K562 (cell line): ENCODE measurements at regions not wholly inside any gene's neighbourhood (a gene's known extent, or its start where the extent isn't known, plus 50 kb on each side); places are given as distances from the start of the nearest gene placed in this dataset.

Source experiments
- ARID1B ChIP-seq: fragments of 450-650 bp; IDR thresholded peaks from 2 replicates; pipeline ENCODE4 v1.6.1; 2016; ENCODE audit warnings: antibody characterized with exemption, mild to moderate bottlenecking, inconsistent platforms
- ARID2 ChIP-seq: fragments of 450-650 bp; IDR thresholded peaks from 2 replicates; pipeline ENCODE4 v1.6.1; 2017; ENCODE audit warnings: antibody characterized with exemption, mild to moderate bottlenecking
- ASH1L ChIP-seq: fragments of 450-650 bp; IDR thresholded peaks from 2 replicates; pipeline ENCODE4 v1.6.1; 2018; ENCODE audit warnings: borderline replicate concordance, mild to moderate bottlenecking, low read depth; ENCODE audit not compliant: partially characterized antibody
- BACH1 ChIP-seq: fragments of 200-800 bp; sonication (Bioruptor generic); IDR thresholded peaks from 2 replicates; pipeline ENCODE4 v1.6.1; 2016; ENCODE audit warnings: missing genetic modification characterization, missing compliant biosample characterization
- CBFA2T2 ChIP-seq: fragments of 450-650 bp; conservative IDR thresholded peaks from 2 replicates; pipeline ENCODE4 v1.6.1; 2017; ENCODE audit warnings: mild to moderate bottlenecking
- CCAR2 ChIP-seq: fragments of 200-400 bp; formaldehyde crosslinking; IDR thresholded peaks from 2 replicates; pipeline ENCODE4 v1.6.1; 2017; ENCODE audit warnings: mild to moderate bottlenecking, low read depth, low read length
- CHD4 ChIP-seq: fragments of 200-600 bp; sonication (generic); IDR thresholded peaks from 3 replicates; pipeline ENCODE4 v1.6.1; 2012; ENCODE audit warnings: low read depth, mild to moderate bottlenecking, mixed read lengths, low read length, inconsistent platforms; ENCODE audit not compliant: insufficient read depth, insufficient replicate concordance, poor library complexity, severe bottlenecking
- ETS2 ChIP-seq: IDR thresholded peaks from 2 replicates; pipeline ENCODE4 v1.6.1; 2016; ENCODE audit warnings: borderline replicate concordance, missing genetic modification characterization, mild to moderate bottlenecking, moderate library complexity, missing compliant biosample characterization; ENCODE audit not compliant: poor library complexity, severe bottlenecking
- FOS ChIP-seq: IDR thresholded peaks from 3 replicates; pipeline ENCODE4 v1.6.1; 2011; ENCODE audit not compliant: insufficient read length; ENCODE audit errors: extremely low read depth
- KDM5B ChIP-seq: fragments of 200-600 bp; sonication (generic); IDR thresholded peaks from 2 replicates; pipeline ENCODE4 v1.6.1; 2012; ENCODE audit warnings: low read depth, mild to moderate bottlenecking, moderate library complexity, low read length, control low read depth, inconsistent platforms; ENCODE audit not compliant: insufficient replicate concordance
- MAFF ChIP-seq: IDR thresholded peaks from 2 replicates; pipeline ENCODE4 v1.6.1; 2012; ENCODE audit warnings: low read length, improper control_type of control experiment
- MAZ ChIP-seq, 2 experiments: fragments of 450-650 bp in 1 of 2; sonication (generic) in 1 of 2; formaldehyde crosslinking; IDR thresholded peaks in 1 of 2; conservative IDR thresholded peaks in 1 of 2; 2 replicates each; pipeline versions ENCODE4 v1.4.0 to v1.5.0; 2020; ENCODE audit warnings: mild to moderate bottlenecking in 1 of 2, missing genetic modification reagents in 1 of 2
- NRF1 ChIP-seq, 2 experiments: fragments of 450-650 bp; IDR thresholded peaks in 1 of 2; conservative IDR thresholded peaks in 1 of 2; 2 replicates each; pipeline ENCODE4 v1.6.1; 2014; ENCODE audit warnings: mild to moderate bottlenecking in 2 of 2
- SOX6 ChIP-seq: fragments of 450-650 bp; IDR thresholded peaks from 2 replicates; pipeline ENCODE4 v1.6.1; 2014; ENCODE audit warnings: mild to moderate bottlenecking
- SREBF2 ChIP-seq: sonication (generic); formaldehyde crosslinking; IDR thresholded peaks from 2 replicates; pipeline ENCODE4 v1.4.0; 2020; ENCODE audit warnings: mild to moderate bottlenecking, missing genetic modification reagents
- TAL1 ChIP-seq: fragments of 450-650 bp; IDR thresholded peaks from 2 replicates; pipeline ENCODE4 v1.6.1; 2016; ENCODE audit warnings: mild to moderate bottlenecking
- TCFL5 ChIP-seq: fragments of 250-450 bp; sonication (Bioruptor Pico); conservative IDR thresholded peaks from 2 replicates; pipeline ENCODE4 v1.6.1; 2021; ENCODE audit warnings: mild to moderate bottlenecking, moderate library complexity, matching md5 sums
- TSC22D4 ChIP-seq: fragments of 450-650 bp; IDR thresholded peaks from 2 replicates; pipeline ENCODE4 v1.6.1; 2016; ENCODE audit warnings: missing genetic modification characterization, missing biosample characterization, control low read depth
- ZNF347 ChIP-seq: fragments of 450-650 bp; formaldehyde crosslinking; IDR thresholded peaks from 2 replicates; pipeline ENCODE4 v1.4.0; 2020; ENCODE audit warnings: low read depth, mild to moderate bottlenecking, moderate library complexity
- TF ChIP-seq, protein P1 (sequence below): fragments of 450-650 bp; formaldehyde crosslinking; conservative IDR thresholded peaks from 2 replicates; pipeline ENCODE4 v1.4.0; 2022; ENCODE audit warnings: mild to moderate bottlenecking, missing genetic modification characterization
- TF ChIP-seq, protein P2 (sequence below): IDR thresholded peaks from 3 replicates; pipeline ENCODE4 v1.6.1; 2011; ENCODE audit warnings: borderline replicate concordance, mild to moderate bottlenecking; ENCODE audit not compliant: insufficient read length, insufficient read depth
- TF ChIP-seq, protein P3 (sequence below): fragments of 450-650 bp; IDR thresholded peaks from 2 replicates; pipeline ENCODE4 v1.6.1; 2017; ENCODE audit warnings: antibody characterized with exemption
- TF ChIP-seq, protein P4 (sequence below), 2 experiments: fragments of 200-800 bp in 1 of 2; sonication (Bioruptor generic) in 1 of 2; sonication (generic) in 1 of 2; formaldehyde crosslinking in 1 of 2; IDR thresholded peaks in 1 of 2; conservative IDR thresholded peaks in 1 of 2; 2 replicates each; pipeline versions ENCODE4 v1.5.0 to v1.6.1; 2016 to 2020; ENCODE audit warnings: missing compliant biosample characterization in 1 of 2, missing genetic modification characterization in 1 of 2, missing genetic modification reagents in 1 of 2

DNA sequence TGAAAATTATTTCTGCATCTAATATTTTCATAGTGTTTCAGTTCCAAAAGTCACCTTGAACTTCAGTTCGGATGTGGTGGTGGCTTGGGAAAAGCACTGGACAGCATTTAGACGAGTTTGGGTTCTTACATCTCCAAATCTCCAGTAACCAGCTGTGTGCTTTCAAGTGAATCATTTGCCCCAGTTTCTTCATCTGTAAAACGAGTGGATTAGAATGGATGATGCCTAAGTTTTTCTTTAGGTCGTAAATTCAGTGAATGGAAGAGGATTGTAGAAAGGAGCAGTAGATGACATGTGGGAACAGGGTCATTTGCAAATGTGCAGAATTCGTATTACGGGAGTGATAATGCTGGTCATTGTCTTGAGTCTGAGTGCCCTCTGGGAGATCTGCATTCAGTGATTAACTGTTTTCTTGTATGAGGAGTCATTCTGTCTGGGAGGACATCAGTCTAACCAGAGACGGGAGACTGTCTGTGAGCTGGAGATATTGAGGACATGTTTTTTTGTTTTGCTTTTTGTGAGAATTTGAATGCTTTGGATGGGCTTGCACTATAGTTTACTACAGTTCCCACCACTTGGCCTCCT lies 641.6 kb upstream of the TBL1XR1 start (continued):
- TF ChIP-seq CBFA2T2 (peak; percentile 52), ASH1L (no peak), CCAR2 (no peak), ARID2 (no peak), ARID1B (0 out of 2 replicates have a peak, but pooled peaks have one; percentile 28), MAFF (no peak), ETS2 (tag) (no peak), SOX6 (no peak), ZNF347 (CRISPR knock-in tag) (no peak), NRF1 (conservative IDR thresholded peaks at IDR 0.05 in 1 of 2, IDR thresholded peaks at IDR 0.05 in 1 of 2) (no peak), SREBF2 (CRISPR knock-in tag) (no peak), TAL1 (peak; percentile 39; the same call in 1 of the 2 replicates), CHD4 (no peak), BACH1 (tag) (no peak), FOS (no peak), KDM5B (no peak), TSC22D4 (tag) (no peak), TCFL5 (CRISPR knock-in tag) (no peak), MAZ (CRISPR knock-in tag; conservative IDR thresholded peaks at IDR 0.05 in 1 of 2, IDR thresholded peaks at IDR 0.05 in 1 of 2) (no peak)
- TF ChIP-seq, protein P1, sequence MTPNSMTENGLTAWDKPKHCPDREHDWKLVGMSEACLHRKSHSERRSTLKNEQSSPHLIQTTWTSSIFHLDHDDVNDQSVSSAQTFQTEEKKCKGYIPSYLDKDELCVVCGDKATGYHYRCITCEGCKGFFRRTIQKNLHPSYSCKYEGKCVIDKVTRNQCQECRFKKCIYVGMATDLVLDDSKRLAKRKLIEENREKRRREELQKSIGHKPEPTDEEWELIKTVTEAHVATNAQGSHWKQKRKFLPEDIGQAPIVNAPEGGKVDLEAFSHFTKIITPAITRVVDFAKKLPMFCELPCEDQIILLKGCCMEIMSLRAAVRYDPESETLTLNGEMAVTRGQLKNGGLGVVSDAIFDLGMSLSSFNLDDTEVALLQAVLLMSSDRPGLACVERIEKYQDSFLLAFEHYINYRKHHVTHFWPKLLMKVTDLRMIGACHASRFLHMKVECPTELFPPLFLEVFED (CRISPR knock-in tag), result no peak
- TF ChIP-seq, protein P2, sequence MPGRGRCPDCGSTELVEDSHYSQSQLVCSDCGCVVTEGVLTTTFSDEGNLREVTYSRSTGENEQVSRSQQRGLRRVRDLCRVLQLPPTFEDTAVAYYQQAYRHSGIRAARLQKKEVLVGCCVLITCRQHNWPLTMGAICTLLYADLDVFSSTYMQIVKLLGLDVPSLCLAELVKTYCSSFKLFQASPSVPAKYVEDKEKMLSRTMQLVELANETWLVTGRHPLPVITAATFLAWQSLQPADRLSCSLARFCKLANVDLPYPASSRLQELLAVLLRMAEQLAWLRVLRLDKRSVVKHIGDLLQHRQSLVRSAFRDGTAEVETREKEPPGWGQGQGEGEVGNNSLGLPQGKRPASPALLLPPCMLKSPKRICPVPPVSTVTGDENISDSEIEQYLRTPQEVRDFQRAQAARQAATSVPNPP, result no peak
- TF ChIP-seq, protein P3, sequence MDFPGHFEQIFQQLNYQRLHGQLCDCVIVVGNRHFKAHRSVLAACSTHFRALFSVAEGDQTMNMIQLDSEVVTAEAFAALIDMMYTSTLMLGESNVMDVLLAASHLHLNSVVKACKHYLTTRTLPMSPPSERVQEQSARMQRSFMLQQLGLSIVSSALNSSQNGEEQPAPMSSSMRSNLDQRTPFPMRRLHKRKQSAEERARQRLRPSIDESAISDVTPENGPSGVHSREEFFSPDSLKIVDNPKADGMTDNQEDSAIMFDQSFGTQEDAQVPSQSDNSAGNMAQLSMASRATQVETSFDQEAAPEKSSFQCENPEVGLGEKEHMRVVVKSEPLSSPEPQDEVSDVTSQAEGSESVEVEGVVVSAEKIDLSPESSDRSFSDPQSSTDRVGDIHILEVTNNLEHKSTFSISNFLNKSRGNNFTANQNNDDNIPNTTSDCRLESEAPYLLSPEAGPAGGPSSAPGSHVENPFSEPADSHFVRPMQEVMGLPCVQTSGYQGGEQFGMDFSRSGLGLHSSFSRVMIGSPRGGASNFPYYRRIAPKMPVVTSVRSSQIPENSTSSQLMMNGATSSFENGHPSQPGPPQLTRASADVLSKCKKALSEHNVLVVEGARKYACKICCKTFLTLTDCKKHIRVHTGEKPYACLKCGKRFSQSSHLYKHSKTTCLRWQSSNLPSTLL, result no peak
- TF ChIP-seq, protein P4, sequence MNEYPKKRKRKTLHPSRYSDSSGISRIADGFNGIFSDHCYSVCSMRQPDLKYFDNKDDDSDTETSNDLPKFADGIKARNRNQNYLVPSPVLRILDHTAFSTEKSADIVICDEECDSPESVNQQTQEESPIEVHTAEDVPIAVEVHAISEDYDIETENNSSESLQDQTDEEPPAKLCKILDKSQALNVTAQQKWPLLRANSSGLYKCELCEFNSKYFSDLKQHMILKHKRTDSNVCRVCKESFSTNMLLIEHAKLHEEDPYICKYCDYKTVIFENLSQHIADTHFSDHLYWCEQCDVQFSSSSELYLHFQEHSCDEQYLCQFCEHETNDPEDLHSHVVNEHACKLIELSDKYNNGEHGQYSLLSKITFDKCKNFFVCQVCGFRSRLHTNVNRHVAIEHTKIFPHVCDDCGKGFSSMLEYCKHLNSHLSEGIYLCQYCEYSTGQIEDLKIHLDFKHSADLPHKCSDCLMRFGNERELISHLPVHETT (CRISPR knock-in tag; conservative IDR thresholded peaks at IDR 0.05 in 1 of 2, IDR thresholded peaks at IDR 0.05 in 1 of 2), result 0 out of 4 replicates have a peak, but pooled peaks of 1 of the 2 experiments have one; percentile 27
